Peyer's patch (tissue), 4 donors: ENCODE measurements at regions not wholly inside any gene's neighbourhood (a gene's known extent, or its start where the extent isn't known, plus 50 kb on each side); places are given as distances from the start of the nearest gene placed in this dataset.

ENCODE experiments used
- POLR2A ChIP-seq, 2 donors: fragments of 450-650 bp; IDR thresholded peaks; one replicate each; pipeline ENCODE4 v1.5.1; 2017; ENCODE audit warnings: antibody characterized with exemption in 2 of 2, mild to moderate bottlenecking in 2 of 2, moderate library complexity in 2 of 2
- TF ChIP-seq, protein P1 (sequence below), 6 experiments: fragments of 450-650 bp in 4 of 6; fragments of 200-600 bp in 2 of 6; sonication (generic) in 1 of 6; IDR thresholded peaks; one replicate each; pipeline ENCODE4 v1.5.1; 2017 to 2019; ENCODE audit warnings: antibody characterized with exemption in 6 of 6, mild to moderate bottlenecking in 3 of 6, moderate library complexity in 1 of 6

DNA sequence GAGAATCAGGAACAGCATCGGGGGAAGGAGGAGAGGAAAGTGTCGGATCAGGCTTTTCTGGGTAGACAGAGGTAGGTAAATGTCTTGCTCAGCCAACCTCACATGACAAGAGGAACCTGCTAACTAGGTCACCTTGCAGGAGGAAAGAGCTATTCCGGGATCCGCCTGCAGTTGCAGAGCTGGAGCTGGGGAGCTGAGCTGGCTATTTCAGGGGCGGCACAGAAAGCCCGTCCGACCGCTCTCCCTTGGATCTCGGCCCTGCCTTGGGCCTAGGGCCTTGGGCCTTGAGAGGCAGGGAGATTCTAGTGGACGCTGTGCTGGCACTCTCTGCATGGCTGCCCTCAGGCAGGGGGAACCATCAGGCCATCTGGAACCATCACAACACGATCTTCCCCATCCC is 56.5 kb upstream of the CTPS1 start:
- no peak for TF ChIP-seq POLR2A (IDR thresholded peaks at IDR 0.05)
- TF ChIP-seq, protein P1, sequence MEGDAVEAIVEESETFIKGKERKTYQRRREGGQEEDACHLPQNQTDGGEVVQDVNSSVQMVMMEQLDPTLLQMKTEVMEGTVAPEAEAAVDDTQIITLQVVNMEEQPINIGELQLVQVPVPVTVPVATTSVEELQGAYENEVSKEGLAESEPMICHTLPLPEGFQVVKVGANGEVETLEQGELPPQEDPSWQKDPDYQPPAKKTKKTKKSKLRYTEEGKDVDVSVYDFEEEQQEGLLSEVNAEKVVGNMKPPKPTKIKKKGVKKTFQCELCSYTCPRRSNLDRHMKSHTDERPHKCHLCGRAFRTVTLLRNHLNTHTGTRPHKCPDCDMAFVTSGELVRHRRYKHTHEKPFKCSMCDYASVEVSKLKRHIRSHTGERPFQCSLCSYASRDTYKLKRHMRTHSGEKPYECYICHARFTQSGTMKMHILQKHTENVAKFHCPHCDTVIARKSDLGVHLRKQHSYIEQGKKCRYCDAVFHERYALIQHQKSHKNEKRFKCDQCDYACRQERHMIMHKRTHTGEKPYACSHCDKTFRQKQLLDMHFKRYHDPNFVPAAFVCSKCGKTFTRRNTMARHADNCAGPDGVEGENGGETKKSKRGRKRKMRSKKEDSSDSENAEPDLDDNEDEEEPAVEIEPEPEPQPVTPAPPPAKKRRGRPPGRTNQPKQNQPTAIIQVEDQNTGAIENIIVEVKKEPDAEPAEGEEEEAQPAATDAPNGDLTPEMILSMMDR (IDR thresholded peaks at IDR 0.05), result no peak
